HAP-1 (cell line): ENCODE measurements at regions not wholly inside any gene's neighbourhood (a gene's known extent, or its start where the extent isn't known, plus 50 kb on each side); places are given as distances from the start of the nearest gene placed in this dataset.

ENCODE experiments used
- DNase-seq, 2 experiments: peaks; one replicate each; pipeline ENCODE4 v3.0.0-alpha.2; 2016 to 2020; ENCODE audit warnings: low spot score in 2 of 2
- H3K27me3 ChIP-seq: fragments of 250-450 bp; sonication (Bioruptor Pico); 2 replicates; pipeline ENCODE4 v1.5.1; 2020; ENCODE audit warnings: low read depth, mild to moderate bottlenecking, moderate library complexity
- H3K36me3 ChIP-seq: fragments of 250-450 bp; sonication (Bioruptor Pico); replicated peaks from 2 replicates; pipeline ENCODE4 v1.5.1; 2020; ENCODE audit warnings: mild to moderate bottlenecking
- H3K4me1 ChIP-seq: fragments of 250-450 bp; sonication (Bioruptor Pico); 2 replicates; pipeline ENCODE4 v1.5.1; 2020; ENCODE audit warnings: mild to moderate bottlenecking
- H3K4me3 ChIP-seq: fragments of 250-450 bp; sonication (Bioruptor Pico); 2 replicates; pipeline ENCODE4 v1.5.1; 2020; ENCODE audit warnings: mild to moderate bottlenecking, moderate library complexity
- H3K9me3 ChIP-seq: fragments of 250-450 bp; sonication (Bioruptor Pico); 2 replicates; pipeline ENCODE4 v1.5.1; 2020; ENCODE audit warnings: mild to moderate bottlenecking, moderate library complexity
- in situ Hi-C: fragments of 300-500 bp; cut with MboI; formaldehyde crosslinking; loops from 3 replicates; pipeline ENCODE4 v1.14.3; 2020; ENCODE audit warnings: low sequenced_read_pairs, inconsistent platforms, mixed read lengths

- in situ Hi-C loops = no loop called here
- H3K9me3 ChIP-seq = no peaks in the 10 kb centered on the region; the same call in 1 of the 2 replicates
These were observed 266.9 kb downstream of the TGFB2 start for GRCh38 chr1:218611916-218612585.

GRCh38 chr1:218613105-218613504 lies 268.0 kb downstream of the TGFB2 start:
- in situ Hi-C loops = no loop called here
- Histone ChIP-seq H3K9me3 (no peaks in the 10 kb centered on the region; the same call in 1 of the 2 replicates), H3K27me3 (no peaks in the 10 kb centered on the region), H3K4me3 (no peak overlapping the region), H3K36me3 (no peaks in the 10 kb centered on the region), H3K4me1 (peaks cover 6% of the 10 kb centered on the region)
- no peak for DNase-seq

More at GRCh38 chr1:218611916-218612585, 266.9 kb downstream of the TGFB2 start:
- no peak for DNase-seq
- Histone ChIP-seq H3K4me1 (peaks cover 6% of the 10 kb centered on the region), H3K4me3 (no peak overlapping the region), H3K36me3 (no peaks in the 10 kb centered on the region), H3K27me3 (no peaks in the 10 kb centered on the region)

- DNase-seq = no peak
These were observed 268.9 kb downstream of the TGFB2 start for GRCh38 chr1:218614031-218614430.

GRCh38 chr1:218616681-218617080 lies 271.5 kb downstream of the TGFB2 start:
- Histone ChIP-seq H3K4me1 (peaks cover 2% of the 10 kb centered on the region), H3K9me3 (no peaks in the 10 kb centered on the region; the same call in 1 of the 2 replicates), H3K4me3 (no peak overlapping the region), H3K27me3 (no peaks in the 10 kb centered on the region), H3K36me3 (no peaks in the 10 kb centered on the region)
- DNase-seq = no peak
- in situ Hi-C loops = no loop called here

More at GRCh38 chr1:218614031-218614430, 268.9 kb downstream of the TGFB2 start:
- no peaks in the 10 kb centered on the region for H3K27me3 ChIP-seq
- H3K36me3 ChIP-seq = no peaks in the 10 kb centered on the region
- H3K9me3 ChIP-seq = no peaks in the 10 kb centered on the region; the same call in 1 of the 2 replicates
- no peak overlapping the region for H3K4me3 ChIP-seq
- in situ Hi-C loops = no loop called here
- peaks cover 6% of the 10 kb centered on the region for H3K4me1 ChIP-seq

GRCh38 chr1:218617986-218618385 lies 272.9 kb downstream of the TGFB2 start:
- no peak overlapping the region for H3K4me3 ChIP-seq
- in situ Hi-C loops = no loop called here

GRCh38 chr1:218620956-218621355 lies 275.8 kb downstream of the TGFB2 start:
- Histone ChIP-seq H3K4me1 (no peaks in the 10 kb centered on the region), H3K36me3 (no peaks in the 10 kb centered on the region), H3K27me3 (no peaks in the 10 kb centered on the region), H3K9me3 (no peaks in the 10 kb centered on the region), H3K4me3 (no peak overlapping the region)
- DNase-seq = no peak
- in situ Hi-C loops = no loop called here

More at GRCh38 chr1:218617986-218618385, 272.9 kb downstream of the TGFB2 start:
- Histone ChIP-seq H3K27me3 (no peaks in the 10 kb centered on the region), H3K9me3 (no peaks in the 10 kb centered on the region; the same call in 1 of the 2 replicates), H3K4me1 (no peaks in the 10 kb centered on the region), H3K36me3 (no peaks in the 10 kb centered on the region)
- DNase-seq = no peak

GRCh38 chr1:218624052-218624451 lies 278.9 kb downstream of the TGFB2 start:
- H3K27me3 ChIP-seq = no peaks in the 10 kb centered on the region
- no peak for DNase-seq
- in situ Hi-C loops = no loop called here

GRCh38 chr1:218625393-218625792 lies 280.3 kb downstream of the TGFB2 start:
- H3K9me3 ChIP-seq = no peaks in the 10 kb centered on the region
- H3K27me3 ChIP-seq = no peaks in the 10 kb centered on the region
- no peaks in the 10 kb centered on the region for H3K36me3 ChIP-seq
- H3K4me3 ChIP-seq = no peak overlapping the region
- no peaks in the 10 kb centered on the region for H3K4me1 ChIP-seq
- in situ Hi-C loops = no loop called here
- no peak for DNase-seq

More at GRCh38 chr1:218624052-218624451, 278.9 kb downstream of the TGFB2 start:
- Histone ChIP-seq H3K4me3 (no peak overlapping the region), H3K9me3 (no peaks in the 10 kb centered on the region), H3K4me1 (no peaks in the 10 kb centered on the region), H3K36me3 (no peaks in the 10 kb centered on the region)

- no peak for DNase-seq
- no peaks in the 10 kb centered on the region for H3K27me3 ChIP-seq
- in situ Hi-C loops = no loop called here
- H3K4me3 ChIP-seq = no peak overlapping the region
- H3K36me3 ChIP-seq = no peaks in the 10 kb centered on the region
- H3K4me1 ChIP-seq = no peaks in the 10 kb centered on the region
- H3K9me3 ChIP-seq = no peaks in the 10 kb centered on the region
These were observed 288.3 kb downstream of the TGFB2 start for GRCh38 chr1:218633238-218633988.

GRCh38 chr1:218634212-218634611 lies 289.1 kb downstream of the TGFB2 start:
- in situ Hi-C loops = no loop called here
- H3K9me3 ChIP-seq = no peaks in the 10 kb centered on the region

GRCh38 chr1:218636548-218636947 lies 291.4 kb downstream of the TGFB2 start:
- H3K36me3 ChIP-seq = no peaks in the 10 kb centered on the region
- H3K4me3 ChIP-seq = no peak overlapping the region
- in situ Hi-C loops = no loop called here
- DNase-seq = no peak
- no peaks in the 10 kb centered on the region for H3K9me3 ChIP-seq
- H3K4me1 ChIP-seq = no peaks in the 10 kb centered on the region
- H3K27me3 ChIP-seq = no peaks in the 10 kb centered on the region

More at GRCh38 chr1:218634212-218634611, 289.1 kb downstream of the TGFB2 start:
- Histone ChIP-seq H3K4me3 (no peak overlapping the region), H3K27me3 (no peaks in the 10 kb centered on the region), H3K4me1 (no peaks in the 10 kb centered on the region), H3K36me3 (no peaks in the 10 kb centered on the region)
- no peak for DNase-seq

- no peak for DNase-seq
- H3K4me1 ChIP-seq = no peaks in the 10 kb centered on the region
- no peaks in the 10 kb centered on the region for H3K36me3 ChIP-seq
- in situ Hi-C loops = no loop called here
- H3K4me3 ChIP-seq = no peak overlapping the region
- no peaks in the 10 kb centered on the region; the same call in 1 of the 2 replicates for H3K9me3 ChIP-seq
- H3K27me3 ChIP-seq = no peaks in the 10 kb centered on the region
These were observed 295.0 kb downstream of the TGFB2 start for GRCh38 chr1:218640173-218640572.

GRCh38 chr1:218642033-218642948 lies 297.2 kb downstream of the TGFB2 start:
- Histone ChIP-seq H3K27me3 (no peaks in the 10 kb centered on the region), H3K36me3 (no peaks in the 10 kb centered on the region), H3K4me1 (no peaks in the 10 kb centered on the region), H3K4me3 (no peak overlapping the region), H3K9me3 (no peaks in the 10 kb centered on the region; the same call in 1 of the 2 replicates)
- peak in 1 of 2 experiments; percentile 32 for DNase-seq
- in situ Hi-C loops = no loop called here
